Heart left ventricle (tissue), 16 donors: ENCODE measurements at regions not wholly inside any gene's neighbourhood (a gene's known extent, or its start where the extent isn't known, plus 50 kb on each side); places are given as distances from the start of the nearest gene placed in this dataset.

Experiments used
- ATAC-seq, 4 donors: fragments of 200-7000 bp; cut with Tn5 transposase; one replicate each; pipeline ENCODE4 v1.9.1; 2020 to 2022; ENCODE audit warnings: moderate library complexity in 4 of 4, mild to moderate bottlenecking in 3 of 4, moderate number of reproducible peaks in 1 of 4
- DNase-seq, 5 donors: peaks; one replicate each; pipeline ENCODE4 v3.0.0-alpha.2; 2020
- H3K27ac ChIP-seq, 12 donors: fragments of 200-600 bp; sonication (generic) in 4 of 12; one replicate each; pipeline versions ENCODE4 v1.5.0 to v1.8.0; 2016 to 2022; ENCODE audit warnings: mild to moderate bottlenecking in 2 of 12
- H3K27me3 ChIP-seq, 9 donors: fragments of 200-600 bp; sonication (generic) in 2 of 9; one replicate each; pipeline versions ENCODE4 v1.5.1 to v1.8.0; 2016 to 2022; ENCODE audit warnings: mild to moderate bottlenecking in 3 of 9
- H3K36me3 ChIP-seq, 9 donors: fragments of 200-600 bp; sonication (generic) in 2 of 9; one replicate each; pipeline versions ENCODE4 v1.5.0 to v1.8.0; 2018 to 2022; ENCODE audit warnings: mild to moderate bottlenecking in 2 of 9
- H3K4me1 ChIP-seq, 12 donors: fragments of 200-600 bp; sonication (generic) in 4 of 12; one replicate each; pipeline versions ENCODE4 v1.5.0 to v1.8.0; 2016 to 2022; ENCODE audit warnings: mild to moderate bottlenecking in 3 of 12
- H3K4me3 ChIP-seq, 12 donors: fragments of 200-600 bp; sonication (generic) in 4 of 12; one replicate each; pipeline versions ENCODE4 v1.5.0 to v1.8.0; 2017 to 2022; ENCODE audit warnings: mild to moderate bottlenecking in 9 of 12, moderate library complexity in 4 of 12
- H3K9me3 ChIP-seq, 12 donors: fragments of 200-600 bp; sonication (generic) in 4 of 12; one replicate each; pipeline versions ENCODE4 v1.5.0 to v1.8.0; 2016 to 2022; ENCODE audit warnings: mild to moderate bottlenecking in 1 of 12
- CTCF ChIP-seq, 12 donors: fragments of 200-600 bp; sonication (generic) in 4 of 12; IDR thresholded peaks; one replicate each; pipeline versions ENCODE4 v1.5.0 to v1.8.0; 2018 to 2022; ENCODE audit warnings: antibody characterized with exemption in 12 of 12, mild to moderate bottlenecking in 5 of 12
- POLR2A ChIP-seq, 2 donors: fragments of 450-650 bp; IDR thresholded peaks; one replicate each; pipeline ENCODE4 v1.6.1; 2017; ENCODE audit warnings: antibody characterized with exemption in 2 of 2, mild to moderate bottlenecking in 2 of 2, moderate library complexity in 2 of 2
- WGBS, 4 donors: extraction: QIAGEN DNeasy Blood & Tissue Kit in 2 of 4; methylation state at CpG; one replicate each; pipeline versions ENCODE4 v1.1.5 to v1.1.7; 2013 to 2018; 5-methylcytosine and 5-hydroxymethylcytosine counted together
- intact Hi-C, 10 donors: fragments of 100-400 bp; cut with DNase I; formaldehyde crosslinking; loops; one replicate each; pipeline versions ENCODE4 v1.11.1 to v1.14.2; 2022
- donor health status: ischemic (EF 13 %, LVEDD 7.1; RV severe dilation, severe dysfunction).
- donor health status: healthy with polysubstance abuse.
- donor health status: DM: no; HTN: yes; CAD: no.
- donor health status: DM: no; HTN: no; CAD: no.
- donor health status: ischemic (EF 25% LVEDD 6.9; RV normal size, moderate dysfunction).
- donor health status: ischemic (EF 25% LVEDD 5.7; RV mildly dilated, moderate dysfunction).
- donor health status: healthy.
- donor health status: DM: yes; HTN: yes; CAD: no.
- donor health status: ischemic (EF 35%, LVEDD 5.7; RV mildly dilated, moderate dysfunction).
- donor health status: nonischemic (EF 11% LVEDD 7.7; RV severe dilation, severe dysfunction).
- donor health status: DM: yes; HTN: yes; CAD: no.
- donor health status: PGD.
- donor health status: ischemic (EF 29% LVEDD 5.4; RV normal size, mild dysfunction).
- donor health status: nonischemic (EF 23%, LVEDD 6.1; RV moderate dilation, normal function).

- ATAC-seq: no peak
- H3K36me3 ChIP-seq: no peaks in the 10 kb centered on the region
- TF ChIP-seq CTCF (IDR thresholded peaks at IDR 0.05): no peak
- no peak for TF ChIP-seq POLR2A (IDR thresholded peaks at IDR 0.05)
- 46 to 71% (median 58%) methylated on average over 4 of the region's 4 CpGs for WGBS, 4 donors
- no peaks in the 10 kb centered on the region for H3K9me3 ChIP-seq
- intact Hi-C loops: no loop called here
- H3K4me3 ChIP-seq: no peak overlapping the region
- no peaks in the 10 kb centered on the region for H3K4me1 ChIP-seq
- no peaks in the 10 kb centered on the region for H3K27me3 ChIP-seq
- no peak for DNase-seq
- no peak overlapping the region for H3K27ac ChIP-seq
Measured at GRCh38 chr12:87806310-87806709, 222.9 kb downstream of the C12orf50 start.

GRCh38 chr12:87804386-87804785 lies 224.8 kb downstream of the C12orf50 start:
- whole genome bisulfite sequencing, 4 donors: 0 to 48% (median 37%) methylated on average over 1 of the region's 1 CpG
- no peaks in the 10 kb centered on the region for H3K4me1 ChIP-seq
- H3K9me3 ChIP-seq: no peaks in the 10 kb centered on the region
- TF ChIP-seq CTCF (IDR thresholded peaks at IDR 0.05): no peak
- TF ChIP-seq POLR2A (IDR thresholded peaks at IDR 0.05): no peak
- DNase-seq (no peak), ATAC-seq (no peak)
- no peak overlapping the region for H3K27ac ChIP-seq
- no peaks in the 10 kb centered on the region for H3K36me3 ChIP-seq
- no peaks in the 10 kb centered on the region for H3K27me3 ChIP-seq
- intact Hi-C loops: no loop called here
- H3K4me3 ChIP-seq: no peak overlapping the region

GRCh38 chr12:87802721-87803011 lies 226.5 kb downstream of the C12orf50 start:
- ATAC-seq (no peak), DNase-seq (no peak)
- Histone ChIP-seq H3K36me3 (no peaks in the 10 kb centered on the region), H3K9me3 (no peaks in the 10 kb centered on the region), H3K27ac (no peak overlapping the region), H3K4me1 (no peaks in the 10 kb centered on the region), H3K27me3 (no peaks in the 10 kb centered on the region), H3K4me3 (no peak overlapping the region)
- 88 to 100% (median 93%) methylated on average over 1 of the region's 1 CpG for WGBS, 4 donors
- TF ChIP-seq POLR2A (IDR thresholded peaks at IDR 0.05): no peak
- no peak for TF ChIP-seq CTCF (IDR thresholded peaks at IDR 0.05)
- intact Hi-C loops: no loop called here

GRCh38 chr12:87801860-87802720 lies 227.1 kb downstream of the C12orf50 start:
- Histone ChIP-seq H3K4me1 (no peaks in the 10 kb centered on the region), H3K27me3 (no peaks in the 10 kb centered on the region), H3K4me3 (no peak overlapping the region), H3K36me3 (no peaks in the 10 kb centered on the region), H3K27ac (no peak overlapping the region), H3K9me3 (no peaks in the 10 kb centered on the region)
- TF ChIP-seq CTCF (IDR thresholded peaks at IDR 0.05): no peak
- TF ChIP-seq POLR2A (IDR thresholded peaks at IDR 0.05): no peak
- intact Hi-C loops: no loop called here
- DNase-seq: no peak
- no peak for ATAC-seq
- WGBS, 4 donors: 67 to 78% (median 71%) methylated on average over 4 of the region's 4 CpGs
